Gastroesophageal sphincter (tissue), 3 donors: ENCODE measurements at regions not wholly inside any gene's neighbourhood (a gene's known extent, or its start where the extent isn't known, plus 50 kb on each side); places are given as distances from the start of the nearest gene placed in this dataset.

ENCODE experiments used
- POLR2A ChIP-seq, 2 donors: fragments of 450-650 bp; IDR thresholded peaks; one replicate each; pipeline ENCODE4 v1.6.1; 2017; ENCODE audit warnings: antibody characterized with exemption in 2 of 2, mild to moderate bottlenecking in 2 of 2, moderate library complexity in 1 of 2
- POLR2AphosphoS5 ChIP-seq: sonication (generic); formaldehyde crosslinking; IDR thresholded peaks from one replicate; pipeline ENCODE4 v1.6.1; 2017; ENCODE audit warnings: antibody characterized with exemption
- TF ChIP-seq, protein P1 (sequence below), 4 experiments: fragments of 200-600 bp in 2 of 4; fragments of 450-650 bp in 2 of 4; sonication (generic) in 1 of 4; IDR thresholded peaks; one replicate each; pipeline ENCODE4 v1.5.1; 2017 to 2019; ENCODE audit warnings: antibody characterized with exemption in 4 of 4, mild to moderate bottlenecking in 2 of 4, moderate library complexity in 2 of 4

DNA sequence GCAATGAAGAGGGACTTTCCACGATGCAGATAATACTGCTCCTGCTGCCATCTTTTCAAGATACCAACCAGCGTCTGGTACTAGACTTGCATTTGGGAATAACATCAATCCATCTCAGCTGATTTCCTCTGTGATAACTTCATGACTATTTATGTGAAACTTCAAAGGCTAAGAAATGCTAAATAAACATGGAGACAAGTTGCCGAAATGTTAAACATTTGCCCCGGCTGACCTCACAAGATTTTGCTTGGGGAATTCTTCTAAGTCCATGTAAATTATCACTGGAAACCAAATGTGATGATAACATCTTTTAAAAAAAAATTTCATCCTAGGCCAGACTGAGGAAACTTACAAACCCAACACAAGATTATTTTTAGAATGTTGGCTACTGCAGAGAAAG lies 185.8 kb upstream of the PRICKLE2 start:
- TF ChIP-seq, protein P1, sequence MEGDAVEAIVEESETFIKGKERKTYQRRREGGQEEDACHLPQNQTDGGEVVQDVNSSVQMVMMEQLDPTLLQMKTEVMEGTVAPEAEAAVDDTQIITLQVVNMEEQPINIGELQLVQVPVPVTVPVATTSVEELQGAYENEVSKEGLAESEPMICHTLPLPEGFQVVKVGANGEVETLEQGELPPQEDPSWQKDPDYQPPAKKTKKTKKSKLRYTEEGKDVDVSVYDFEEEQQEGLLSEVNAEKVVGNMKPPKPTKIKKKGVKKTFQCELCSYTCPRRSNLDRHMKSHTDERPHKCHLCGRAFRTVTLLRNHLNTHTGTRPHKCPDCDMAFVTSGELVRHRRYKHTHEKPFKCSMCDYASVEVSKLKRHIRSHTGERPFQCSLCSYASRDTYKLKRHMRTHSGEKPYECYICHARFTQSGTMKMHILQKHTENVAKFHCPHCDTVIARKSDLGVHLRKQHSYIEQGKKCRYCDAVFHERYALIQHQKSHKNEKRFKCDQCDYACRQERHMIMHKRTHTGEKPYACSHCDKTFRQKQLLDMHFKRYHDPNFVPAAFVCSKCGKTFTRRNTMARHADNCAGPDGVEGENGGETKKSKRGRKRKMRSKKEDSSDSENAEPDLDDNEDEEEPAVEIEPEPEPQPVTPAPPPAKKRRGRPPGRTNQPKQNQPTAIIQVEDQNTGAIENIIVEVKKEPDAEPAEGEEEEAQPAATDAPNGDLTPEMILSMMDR (IDR thresholded peaks at IDR 0.05), result no peak
- TF ChIP-seq POLR2A (IDR thresholded peaks at IDR 0.05) (no peak), POLR2AphosphoS5 (no peak)
